ENCODE measurements at regions not wholly inside any gene's neighbourhood (a gene's known extent, or its start where the extent isn't known, plus 50 kb on each side); places are given as distances from the start of the nearest gene placed in this dataset.

DNA sequence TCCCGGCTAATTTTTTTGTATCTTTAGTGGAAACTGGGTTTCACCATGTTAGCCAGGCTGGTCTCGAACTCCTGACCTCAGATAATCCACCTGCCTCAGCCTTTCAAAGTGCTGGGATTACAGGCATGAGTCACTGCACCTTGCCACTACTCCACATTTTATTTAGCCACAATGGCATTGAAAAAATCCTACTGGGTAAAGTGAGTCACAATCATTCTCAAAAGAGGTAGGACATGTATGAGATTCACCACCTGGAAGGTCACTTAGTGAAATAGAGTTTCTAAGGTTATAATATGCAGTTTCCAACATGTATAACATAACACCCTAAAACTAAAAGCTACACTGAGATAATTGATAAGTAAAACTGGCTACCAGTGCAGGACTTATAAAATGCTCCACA, 159.2 kb downstream of the BTC start:
- TF ChIP-seq, protein P1, sequence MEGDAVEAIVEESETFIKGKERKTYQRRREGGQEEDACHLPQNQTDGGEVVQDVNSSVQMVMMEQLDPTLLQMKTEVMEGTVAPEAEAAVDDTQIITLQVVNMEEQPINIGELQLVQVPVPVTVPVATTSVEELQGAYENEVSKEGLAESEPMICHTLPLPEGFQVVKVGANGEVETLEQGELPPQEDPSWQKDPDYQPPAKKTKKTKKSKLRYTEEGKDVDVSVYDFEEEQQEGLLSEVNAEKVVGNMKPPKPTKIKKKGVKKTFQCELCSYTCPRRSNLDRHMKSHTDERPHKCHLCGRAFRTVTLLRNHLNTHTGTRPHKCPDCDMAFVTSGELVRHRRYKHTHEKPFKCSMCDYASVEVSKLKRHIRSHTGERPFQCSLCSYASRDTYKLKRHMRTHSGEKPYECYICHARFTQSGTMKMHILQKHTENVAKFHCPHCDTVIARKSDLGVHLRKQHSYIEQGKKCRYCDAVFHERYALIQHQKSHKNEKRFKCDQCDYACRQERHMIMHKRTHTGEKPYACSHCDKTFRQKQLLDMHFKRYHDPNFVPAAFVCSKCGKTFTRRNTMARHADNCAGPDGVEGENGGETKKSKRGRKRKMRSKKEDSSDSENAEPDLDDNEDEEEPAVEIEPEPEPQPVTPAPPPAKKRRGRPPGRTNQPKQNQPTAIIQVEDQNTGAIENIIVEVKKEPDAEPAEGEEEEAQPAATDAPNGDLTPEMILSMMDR (IDR thresholded peaks at IDR 0.05), result no peak
- no peak for TF ChIP-seq POLR2AphosphoS5 (IDR thresholded peaks at IDR 0.05; ENCODE audit: insufficient read depth in 1 of 2, low read depth in 1 of 2)
